Fibroblast of skin of right biceps (primary cell): ENCODE measurements at regions not wholly inside any gene's neighbourhood (a gene's known extent, or its start where the extent isn't known, plus 50 kb on each side); places are given as distances from the start of the nearest gene placed in this dataset.
A peak's percentile ranks its signal among the peaks of the same experiment; 100 is the strongest.

ENCODE experiments used
- DNase-seq: peaks from one replicate; pipeline ENCODE4 v3.0.0-alpha.2; 2013

DNA sequence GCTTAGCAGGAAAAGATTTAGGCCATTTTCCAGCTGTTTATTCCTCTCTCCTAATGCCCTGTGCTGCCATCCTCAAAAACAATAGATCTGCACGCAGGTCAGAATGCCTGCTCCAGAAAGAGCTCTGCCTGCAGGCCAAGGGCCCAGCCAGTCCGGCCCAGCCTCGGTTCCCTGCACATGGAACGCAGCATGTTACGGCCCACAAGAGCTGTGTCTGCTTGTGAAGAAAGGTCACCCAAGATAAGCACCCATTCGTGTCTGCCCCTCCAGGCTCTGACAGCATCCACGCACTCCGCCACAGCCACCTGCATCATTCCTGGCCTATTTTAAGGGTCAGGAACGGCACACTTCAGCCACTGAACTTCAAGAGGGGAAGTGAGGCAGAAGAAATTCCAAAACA, 152.2 kb downstream of the SPATA19 start:
- DNase-seq = no peak

- DNase-seq = no peak
Measured at GRCh38 chr11:133692126-133692934, 153.0 kb downstream of the SPATA19 start.

- DNase-seq = no peak
Measured at GRCh38 chr11:133687781-133688180, 155.5 kb upstream of the OPCML start.

DNA sequence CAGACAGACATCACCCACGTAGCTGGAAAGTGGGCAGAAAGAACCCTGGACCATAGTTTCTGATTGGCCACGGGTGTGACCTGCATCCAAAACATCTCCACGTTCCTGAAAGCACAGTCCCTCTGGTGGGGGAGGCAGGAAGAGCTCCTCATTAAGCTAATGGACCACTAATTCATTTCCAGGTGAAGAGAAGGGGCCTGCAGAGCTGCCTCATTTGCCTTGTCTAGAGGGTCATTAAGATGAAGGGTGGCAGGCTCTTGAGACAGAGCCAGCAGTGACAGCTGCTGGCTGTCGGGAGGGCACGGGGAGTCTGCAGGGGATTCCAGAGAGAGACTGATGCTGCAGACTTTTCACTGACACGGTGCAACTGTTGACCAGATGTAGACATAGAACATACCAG, 149.6 kb upstream of the OPCML start:
- DNase-seq = no peak

DNA sequence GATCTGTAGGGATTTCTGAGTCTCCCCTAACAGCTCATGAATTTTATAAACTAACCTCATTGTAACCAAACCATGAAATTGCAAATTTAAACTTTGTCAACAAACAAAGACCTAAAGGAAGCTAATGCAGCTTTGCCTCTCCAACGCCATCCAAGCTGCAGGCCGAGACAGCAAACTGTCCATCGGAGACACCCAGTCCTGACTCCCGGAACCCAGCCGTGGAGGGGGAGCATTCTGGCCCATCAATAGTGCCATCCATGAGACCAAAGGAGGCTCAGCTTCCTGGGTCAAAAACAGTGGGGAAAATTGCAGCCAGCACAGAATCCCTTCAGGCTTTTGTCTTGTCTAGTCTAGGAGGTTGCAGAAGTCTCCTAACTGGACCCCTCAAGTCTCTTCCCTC, 147.6 kb upstream of the OPCML start:
- DNase-seq = no peak

DNA sequence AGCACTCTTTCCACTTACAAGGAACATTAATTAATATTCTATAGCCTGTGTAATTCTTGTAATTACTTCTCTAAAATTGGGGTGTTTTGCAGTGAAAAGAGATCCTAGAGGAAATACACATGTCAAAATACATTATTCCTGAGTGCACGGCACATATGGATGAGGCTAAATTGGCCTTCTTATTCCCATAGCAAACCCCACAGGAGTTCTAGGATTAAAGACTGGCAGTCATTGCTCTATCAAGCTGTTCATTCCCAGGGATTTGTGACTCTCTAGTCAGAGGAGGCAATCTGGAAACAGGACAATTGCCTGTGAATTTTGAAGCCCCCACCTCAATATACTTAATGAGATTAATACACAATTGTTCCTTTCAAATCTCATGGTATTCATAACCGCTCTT, 145.9 kb upstream of the OPCML start:
- no peak for DNase-seq

DNA sequence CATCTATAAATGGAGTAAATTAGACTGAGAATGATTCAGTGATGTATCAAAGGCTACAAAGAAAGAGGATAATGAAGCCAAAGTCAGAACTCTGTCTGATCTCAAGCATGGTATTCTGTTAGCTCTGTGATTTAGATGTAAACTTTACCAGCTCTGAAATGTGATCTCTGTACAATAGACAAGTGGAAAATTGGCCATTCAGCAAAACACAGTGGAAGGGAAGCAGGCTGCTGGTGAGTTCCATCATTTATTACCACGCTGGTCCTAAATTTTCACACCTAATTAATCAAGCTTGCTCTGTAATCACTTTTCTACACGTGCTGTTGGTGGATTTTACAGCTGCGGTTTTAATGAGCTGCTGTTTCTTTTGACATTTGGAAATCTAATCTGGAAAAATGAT, 145.1 kb upstream of the OPCML start:
- no peak for DNase-seq

GRCh38 chr11:133676265-133676664, 144.0 kb upstream of the OPCML start:
- no peak for DNase-seq

DNA sequence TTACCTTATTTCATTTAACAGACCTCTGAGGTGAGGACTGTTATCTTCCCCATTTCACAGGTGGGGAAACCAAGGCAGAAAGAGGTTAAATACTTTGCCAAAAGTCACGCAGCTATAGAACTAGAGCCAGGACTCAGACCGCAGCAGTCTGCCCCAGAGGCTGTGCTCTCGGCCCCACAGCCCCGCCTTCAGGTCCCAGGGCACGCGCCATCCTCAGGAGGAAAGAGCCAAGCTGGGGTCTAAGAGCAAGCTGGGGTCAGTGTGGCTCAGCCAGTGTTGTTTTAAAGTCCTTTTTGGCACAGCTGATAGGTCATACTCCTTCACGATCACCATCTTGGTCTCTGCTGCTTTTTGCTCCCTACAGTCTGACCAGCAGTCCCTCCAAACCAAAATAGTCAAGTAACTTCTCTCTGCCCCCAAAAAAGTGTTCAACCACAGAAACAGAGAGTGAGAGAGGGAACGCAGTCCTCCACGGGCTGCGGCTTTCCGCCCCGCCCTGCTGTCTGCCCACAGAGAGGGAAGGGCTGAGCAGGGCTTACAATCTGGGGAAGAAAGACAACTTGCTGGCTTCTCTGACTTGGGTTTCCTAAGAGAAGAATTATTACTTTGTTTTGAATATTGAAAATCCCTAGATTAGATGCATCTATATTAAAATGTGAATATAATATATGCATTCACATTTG, 137.2 kb upstream of the OPCML start:
- no peak for DNase-seq

- DNase-seq = no peak
Measured at GRCh38 chr11:133663135-133663985, 131.1 kb upstream of the OPCML start.

DNA sequence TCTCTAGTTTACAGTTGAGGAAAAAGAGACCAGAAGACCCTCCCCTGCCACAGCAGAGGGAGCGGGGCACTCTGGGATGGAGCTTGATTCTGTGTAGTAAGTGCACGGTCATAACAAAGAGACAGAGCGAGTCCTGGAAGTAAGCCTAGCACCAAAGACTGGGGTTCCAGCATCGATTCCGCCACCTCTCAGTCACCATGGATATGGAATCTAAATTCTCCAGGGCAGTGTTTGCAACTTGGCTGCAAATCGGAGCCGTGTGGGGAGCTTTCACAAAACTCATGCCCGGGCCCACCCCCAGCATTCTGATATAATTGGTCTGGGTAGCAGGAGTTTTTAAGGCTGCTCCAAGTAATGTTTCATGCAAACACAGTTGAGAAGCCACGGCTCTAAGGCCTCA, 129.5 kb upstream of the OPCML start:
- no peak for DNase-seq

DNA sequence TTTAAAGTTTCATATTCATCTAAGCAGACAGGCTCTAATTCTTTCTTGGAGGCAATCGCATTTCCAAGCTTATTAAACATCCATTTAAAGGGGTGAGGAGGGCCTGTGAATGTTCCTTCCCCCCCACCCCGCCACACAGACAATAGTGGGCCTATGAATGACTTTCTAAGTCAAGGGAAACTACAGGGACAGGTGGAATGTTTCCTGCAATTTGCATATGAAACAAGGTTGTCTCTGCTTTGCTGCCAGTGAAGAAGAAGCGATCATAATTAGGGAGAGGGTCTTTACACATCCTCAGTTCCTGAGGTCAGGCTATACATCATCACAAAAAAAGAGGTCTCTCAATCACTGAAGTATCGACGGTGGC, 127.9 kb upstream of the OPCML start:
- DNase-seq = no peak

DNA sequence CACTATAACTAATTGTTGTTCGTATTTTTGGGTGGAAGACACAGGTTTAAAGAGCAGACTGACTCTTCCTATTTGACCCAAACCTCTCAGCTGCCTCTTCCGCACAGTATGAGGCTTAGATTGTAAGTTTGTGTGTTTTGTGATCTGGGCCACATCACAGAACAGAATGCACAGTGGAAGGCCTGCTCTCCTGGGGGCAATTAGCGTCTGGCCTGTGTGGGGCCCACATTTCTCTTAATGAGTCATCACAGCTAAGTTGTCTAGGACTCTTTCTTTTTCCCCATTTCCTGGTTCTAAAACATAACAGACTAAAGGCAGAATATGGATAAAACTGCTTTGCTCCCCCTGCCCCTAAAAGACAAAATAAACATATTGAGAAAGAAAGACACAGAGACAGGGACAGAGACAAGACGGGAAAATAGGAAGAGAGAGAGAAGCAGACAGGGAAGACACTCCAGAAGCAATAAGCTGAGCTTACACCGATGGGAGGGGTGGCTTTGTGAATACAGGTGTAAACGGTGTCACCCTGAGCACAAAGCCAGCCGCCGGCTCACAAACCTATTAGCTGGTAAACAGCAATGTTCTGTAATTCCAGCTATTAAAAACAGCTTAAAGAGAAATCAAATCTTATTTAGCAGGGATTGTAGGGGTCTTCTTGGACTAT, 127.4 kb upstream of the OPCML start:
- peak; percentile 16 for DNase-seq

DNA sequence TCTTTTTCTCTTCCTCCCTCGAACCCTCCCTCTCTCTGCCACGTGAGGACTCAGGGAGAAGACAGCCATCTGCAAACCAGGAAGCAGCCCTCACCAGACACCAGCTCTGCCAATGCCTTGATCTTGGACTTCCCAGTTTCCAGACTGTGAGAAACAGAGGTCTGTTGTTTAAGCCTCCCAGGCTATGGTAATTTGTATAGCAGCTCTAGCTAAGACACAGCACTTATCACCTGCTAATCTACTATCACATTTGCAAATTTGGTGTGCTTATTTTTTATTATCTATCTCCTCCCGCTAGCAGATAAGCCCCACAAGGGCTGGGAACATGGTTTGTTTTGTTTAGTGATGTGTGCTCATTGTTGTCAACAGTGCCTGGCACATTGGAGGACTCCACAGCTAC, 124.8 kb upstream of the OPCML start:
- no peak for DNase-seq

GRCh38 chr11:133656082-133656635, 123.9 kb upstream of the OPCML start:
- no peak for DNase-seq

DNA sequence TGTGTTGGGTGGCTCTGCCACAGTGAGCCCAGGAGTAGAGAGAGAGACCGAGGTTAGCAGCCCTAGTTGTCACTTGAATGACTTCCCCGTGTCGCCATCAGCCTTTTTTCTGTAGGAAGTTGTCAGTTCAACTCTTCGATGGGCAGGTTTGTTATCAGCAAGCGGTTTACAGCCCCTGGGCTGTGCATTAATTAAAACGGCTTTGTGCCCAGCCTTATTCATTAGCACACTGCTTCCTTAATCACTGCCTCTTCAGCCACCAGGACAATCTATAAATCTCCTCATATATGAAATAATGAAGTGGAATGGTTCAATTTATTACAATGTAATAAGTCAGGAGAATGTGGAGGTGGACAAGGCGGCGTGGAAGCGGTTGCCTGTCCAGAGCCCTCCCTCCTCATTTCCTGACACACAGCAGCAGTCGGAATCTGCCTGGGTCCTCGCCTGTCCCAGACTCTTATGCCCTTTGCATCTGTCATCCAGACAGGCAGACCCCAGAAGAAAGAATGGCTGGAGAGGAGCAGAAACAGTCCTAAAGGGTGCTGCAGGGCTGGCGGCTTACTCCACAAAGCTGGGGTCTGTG, 122.4 kb upstream of the OPCML start:
- DNase-seq = no peak

- no peak for DNase-seq
Measured at GRCh38 chr11:133653336-133653735, 121.0 kb upstream of the OPCML start.

DNA sequence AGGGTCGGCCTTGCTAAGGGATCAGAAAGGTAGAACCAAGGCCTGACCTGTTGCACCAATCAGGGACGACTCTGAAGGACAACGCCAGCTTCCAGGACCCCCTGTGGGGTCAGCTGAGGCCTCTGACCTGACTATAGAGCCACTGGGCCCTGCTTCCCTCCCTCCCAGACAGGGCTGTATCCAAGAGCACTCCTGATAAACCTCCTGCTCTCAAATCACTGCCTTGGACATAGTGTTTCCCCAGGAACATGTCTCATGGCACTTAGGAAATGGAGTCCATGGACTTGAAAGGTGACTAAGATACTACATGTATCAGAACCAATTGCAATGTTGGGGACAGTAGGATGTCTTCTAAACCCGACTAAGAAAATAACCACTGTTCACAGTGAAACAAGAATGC, 117.8 kb upstream of the OPCML start:
- DNase-seq = no peak

- no peak for DNase-seq
Measured at GRCh38 chr11:133649040-133649439, 116.7 kb upstream of the OPCML start.

- DNase-seq = no peak
Measured at GRCh38 chr11:133639408-133639807, 107.1 kb upstream of the OPCML start.

DNA sequence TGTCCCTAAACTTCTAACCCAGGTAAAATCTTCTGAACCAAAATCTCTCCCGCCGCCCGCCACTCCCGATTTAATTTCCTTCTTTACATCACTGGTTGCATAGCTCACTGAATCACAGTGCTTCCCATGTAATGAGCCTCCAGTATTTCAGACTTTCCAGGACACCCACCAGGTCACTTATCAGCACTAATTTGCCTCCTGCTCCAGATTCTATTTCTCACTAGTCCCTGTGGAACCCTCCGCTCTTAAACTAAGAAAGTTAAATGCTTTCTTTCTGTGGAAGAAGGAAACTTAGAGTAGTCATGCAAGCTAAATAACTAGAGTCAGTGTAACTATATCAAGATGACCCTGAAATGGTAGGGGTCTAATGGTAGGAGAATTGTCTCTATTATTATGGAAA, 106.6 kb upstream of the OPCML start:
- DNase-seq = no peak

- DNase-seq = no peak
Measured at GRCh38 chr11:133636711-133637355, 104.5 kb upstream of the OPCML start.
